Activated naive CD4-positive, alpha-beta T cell treated with anti-CD3 and anti-CD28 coated beads, Interleukin-2, amount 10 ng/mL, durations not matched to agents 7 days and 5 days (primary cell): ENCODE measurements at regions not wholly inside any gene's neighbourhood (a gene's known extent, or its start where the extent isn't known, plus 50 kb on each side); places are given as distances from the start of the nearest gene placed in this dataset.
A peak's percentile ranks its signal among the peaks of the same experiment; 100 is the strongest.
"Not testable (repeated sequence)": the region's sequence is repeated elsewhere in the genome, so short reads cannot be mapped to it uniquely, and the experiment has no call there.

Experiments
- CTCF ChIA-PET: fragments of 350-600 bp; sonication (Branson Sonifier 250); formaldehyde crosslinking; loops from one replicate; lab custom pipeline; 2021; ENCODE audit warnings: antibody characterized with exemption; lab: Charles Lee
- DNase-seq: peaks from one replicate; pipeline ENCODE4 v3.0.0-alpha.2; 2020
- H3K27ac Mint-ChIP-seq: one replicate; pipeline ENCODE4 v1.8.0; 2021; ENCODE audit warnings: mild to moderate bottlenecking, moderate library complexity, mixed read lengths
- H3K27me3 Mint-ChIP-seq: one replicate; pipeline ENCODE4 v1.8.0; 2021; ENCODE audit warnings: mild to moderate bottlenecking, mixed read lengths
- H3K36me3 Mint-ChIP-seq: one replicate; pipeline ENCODE4 v1.8.0; 2021; ENCODE audit warnings: mixed read lengths
- H3K4me1 Mint-ChIP-seq: one replicate; pipeline ENCODE4 v1.8.0; 2021; ENCODE audit warnings: mixed read lengths
- H3K4me3 Mint-ChIP-seq: one replicate; pipeline ENCODE4 v1.8.0; 2021; ENCODE audit warnings: mild to moderate bottlenecking, moderate library complexity, mixed read lengths
- H3K9me3 Mint-ChIP-seq: one replicate; pipeline ENCODE4 v1.8.0; 2021; ENCODE audit warnings: mixed read lengths

DNA sequence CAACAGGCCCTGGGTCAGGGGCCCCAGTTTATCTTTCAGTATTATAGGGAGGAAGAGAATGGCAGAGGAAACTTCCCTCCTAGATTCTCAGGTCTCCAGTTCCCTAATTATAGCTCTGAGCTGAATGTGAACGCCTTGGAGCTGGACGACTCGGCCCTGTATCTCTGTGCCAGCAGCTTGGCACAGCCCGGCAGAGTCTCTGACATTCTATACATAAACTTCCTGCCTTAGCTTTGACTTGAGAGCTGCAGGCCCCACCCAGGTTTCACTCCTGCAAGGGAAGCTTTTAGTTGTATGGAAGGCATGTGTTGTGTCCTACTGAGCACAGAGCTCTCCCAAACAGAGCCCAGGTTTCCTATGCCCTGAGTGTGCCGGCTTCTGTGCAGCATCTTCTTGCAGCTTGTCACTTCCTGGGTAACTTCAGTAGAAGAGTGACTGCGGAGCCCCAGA lies 205.6 kb upstream of the PRSS58 start:
- Mint-ChIP-seq H3K4me3 (peak overlapping the region; percentile 76), H3K27ac (peak overlapping the region; percentile 92), H3K9me3 (no peaks in the 10 kb centered on the region), H3K4me1 (peaks cover 66% of the 10 kb centered on the region), H3K27me3 (peaks cover 6% of the 10 kb centered on the region), H3K36me3 (no peaks in the 10 kb centered on the region)
- CTCF ChIA-PET = interaction anchor here (0.7 to 24.1 kb wide), 14 partner anchors 17 to 752 kb away, joined by 3 to 523 read pairs (median 4); no protein-coding TSS in a partner anchor
- DNase-seq = peak; percentile 55

DNA sequence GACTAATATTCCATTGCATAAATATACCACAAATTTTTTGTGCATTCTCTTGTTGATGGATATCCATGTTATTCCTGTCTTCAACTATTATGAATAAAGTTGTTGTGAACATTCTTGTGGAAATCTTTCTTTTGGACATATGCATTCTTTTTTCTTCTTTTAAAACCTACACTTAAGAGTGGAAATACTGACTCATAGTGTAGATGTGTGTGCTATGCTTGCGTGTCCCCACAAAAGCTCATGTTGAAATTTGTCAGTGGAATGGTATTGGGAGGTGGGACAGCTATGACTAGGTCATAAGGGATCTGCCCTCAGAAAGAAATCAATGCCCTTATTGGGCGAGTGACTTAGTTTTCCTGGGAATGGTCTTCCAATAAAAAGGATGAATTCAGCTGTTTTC lies 203.6 kb upstream of the PRSS58 start:
- CTCF ChIA-PET = interaction anchor here (0.8 to 24.1 kb wide), 11 partner anchors 9 to 165 kb away, joined by 3 to 523 read pairs (median 3); no protein-coding TSS in a partner anchor
- H3K4me3 Mint-ChIP-seq = no peak overlapping the region
- DNase-seq = no peak
- H3K27ac Mint-ChIP-seq = peak overlapping the region; percentile 20
- H3K9me3 Mint-ChIP-seq = no peaks in the 10 kb centered on the region
- H3K36me3 Mint-ChIP-seq = no peaks in the 10 kb centered on the region
- H3K4me1 Mint-ChIP-seq = peaks cover 64% of the 10 kb centered on the region
- peaks cover 6% of the 10 kb centered on the region for H3K27me3 Mint-ChIP-seq

DNA sequence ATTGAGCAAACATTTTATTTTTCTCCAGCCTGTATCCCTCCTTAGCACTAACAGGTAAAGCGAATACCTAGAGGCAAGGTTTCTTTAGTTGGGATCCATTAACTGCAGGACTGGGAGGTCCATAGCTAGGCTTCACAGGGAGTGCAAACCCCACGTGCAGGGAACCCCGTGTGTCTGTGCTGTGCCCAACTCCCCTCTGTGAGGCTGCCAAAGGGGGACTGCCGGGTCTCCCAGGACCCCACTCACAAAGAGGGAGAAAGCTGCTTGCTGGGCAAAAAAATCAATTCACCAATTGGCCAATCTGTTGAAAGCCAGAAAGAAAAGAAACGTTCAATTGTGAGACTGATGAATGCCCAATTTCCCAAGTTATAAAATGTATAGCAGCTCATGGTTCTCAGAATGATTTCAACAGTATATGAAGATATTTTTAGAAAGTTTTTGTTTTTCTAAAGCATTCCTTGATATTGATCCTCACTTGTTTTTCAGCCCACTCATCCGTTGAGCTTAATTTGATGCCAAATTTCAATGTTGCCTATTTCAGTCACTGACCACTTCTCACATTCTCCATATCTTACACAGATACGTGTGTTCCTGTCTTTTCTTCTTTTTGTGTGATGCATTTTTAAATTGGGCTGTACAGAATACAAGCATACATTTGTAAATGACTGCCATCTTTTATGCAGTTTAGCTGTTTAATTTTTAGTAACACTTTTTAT lies 202.7 kb upstream of the PRSS58 start:
- peaks cover 64% of the 10 kb centered on the region for H3K4me1 Mint-ChIP-seq

DNA sequence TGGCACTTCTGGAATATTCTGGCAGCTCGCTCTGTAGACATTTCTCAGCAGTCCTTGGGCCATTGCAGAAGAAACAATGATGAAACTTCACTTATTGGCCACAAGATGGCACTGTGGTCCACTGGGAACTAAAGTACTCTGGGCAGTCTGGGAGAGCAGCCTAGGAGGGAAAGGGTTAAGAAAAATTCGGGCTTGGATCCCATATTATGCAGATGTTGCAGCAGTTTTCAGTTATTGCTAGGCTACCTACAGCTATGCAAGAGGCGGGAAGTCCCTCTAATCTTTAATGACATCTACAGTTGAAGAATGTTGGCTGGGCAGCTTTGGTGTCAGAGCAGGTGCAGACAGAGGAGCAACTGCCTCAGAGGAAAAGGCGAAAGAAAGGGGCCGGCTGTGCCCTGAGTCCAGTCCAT lies 201.7 kb upstream of the PRSS58 start:
- CTCF ChIA-PET = interaction anchor here (0.8 to 24.1 kb wide), 24 partner anchors 10 to 543 kb away, joined by 3 to 523 read pairs (median 4); no protein-coding TSS in a partner anchor
- Mint-ChIP-seq H3K27ac (no peak overlapping the region), H3K9me3 (no peaks in the 10 kb centered on the region), H3K4me1 (peaks cover 66% of the 10 kb centered on the region), H3K4me3 (no peak overlapping the region), H3K36me3 (no peaks in the 10 kb centered on the region), H3K27me3 (peaks cover 9% of the 10 kb centered on the region)
- peak; percentile 52 for DNase-seq

More for the DNA sequence above, 202.7 kb upstream of the PRSS58 start:
- no peak for DNase-seq
- no peak overlapping the region for H3K4me3 Mint-ChIP-seq
- peak overlapping the region; percentile 12 for H3K27ac Mint-ChIP-seq
- CTCF ChIA-PET = interaction anchor here (0.9 to 24.1 kb wide), 16 partner anchors 9 to 349 kb away, joined by 3 to 523 read pairs (median 5); no protein-coding TSS in a partner anchor
- peaks cover 9% of the 10 kb centered on the region for H3K27me3 Mint-ChIP-seq
- no peaks in the 10 kb centered on the region for H3K36me3 Mint-ChIP-seq
- no peaks in the 10 kb centered on the region for H3K9me3 Mint-ChIP-seq

DNA sequence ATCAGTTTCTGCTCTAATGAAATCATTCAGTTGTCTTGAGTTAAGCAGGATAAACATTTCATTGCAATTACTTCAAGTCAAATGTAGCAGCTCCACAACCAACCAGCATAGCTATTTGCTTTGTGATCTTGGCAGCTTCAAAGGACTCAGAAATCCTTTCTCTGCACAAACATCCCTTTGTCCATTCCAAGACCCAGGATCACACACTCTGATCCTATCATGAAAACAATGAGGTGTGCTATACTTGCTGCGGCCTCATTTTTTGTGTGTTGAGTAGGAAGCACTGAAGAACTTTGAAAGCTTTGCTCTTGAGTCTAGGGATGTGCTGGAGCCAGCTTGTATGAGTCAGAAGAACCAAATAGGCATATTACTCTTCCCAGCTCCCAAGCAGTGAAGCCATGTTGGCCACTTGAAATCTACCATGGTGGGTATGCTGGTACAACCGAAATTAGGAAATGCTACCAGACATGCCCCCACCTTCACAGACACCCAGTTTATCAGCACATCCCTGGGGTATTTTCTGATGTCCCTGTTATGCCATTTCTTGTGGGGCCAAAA lies 199.4 kb upstream of the PRSS58 start:
- DNase-seq = no peak
- Mint-ChIP-seq H3K27ac (no peak overlapping the region), H3K27me3 (peaks cover 14% of the 10 kb centered on the region), H3K4me3 (no peak overlapping the region), H3K9me3 (no peaks in the 10 kb centered on the region), H3K4me1 (peaks cover 51% of the 10 kb centered on the region), H3K36me3 (no peaks in the 10 kb centered on the region)
- CTCF ChIA-PET = interaction anchor here (0.8 to 24.1 kb wide), 5 partner anchors 12 to 133 kb away, joined by 3 to 523 read pairs (median 4); no protein-coding TSS in a partner anchor

GRCh38 chr7:142455392-142455791 lies 197.5 kb upstream of the PRSS58 start:
- CTCF ChIA-PET = interaction anchor here (1.0 to 24.1 kb wide), 3 partner anchors 11 to 25 kb away, joined by 3 to 523 read pairs (median 14); no protein-coding TSS in a partner anchor
- peaks cover 28% of the 10 kb centered on the region for H3K27me3 Mint-ChIP-seq
- no peaks in the 10 kb centered on the region for H3K9me3 Mint-ChIP-seq
- no peak for DNase-seq
- peaks cover 49% of the 10 kb centered on the region for H3K4me1 Mint-ChIP-seq
- H3K36me3 Mint-ChIP-seq = no peaks in the 10 kb centered on the region
- H3K4me3 Mint-ChIP-seq = peak overlapping the region; percentile 56
- peak overlapping the region; percentile 58 for H3K27ac Mint-ChIP-seq

DNA sequence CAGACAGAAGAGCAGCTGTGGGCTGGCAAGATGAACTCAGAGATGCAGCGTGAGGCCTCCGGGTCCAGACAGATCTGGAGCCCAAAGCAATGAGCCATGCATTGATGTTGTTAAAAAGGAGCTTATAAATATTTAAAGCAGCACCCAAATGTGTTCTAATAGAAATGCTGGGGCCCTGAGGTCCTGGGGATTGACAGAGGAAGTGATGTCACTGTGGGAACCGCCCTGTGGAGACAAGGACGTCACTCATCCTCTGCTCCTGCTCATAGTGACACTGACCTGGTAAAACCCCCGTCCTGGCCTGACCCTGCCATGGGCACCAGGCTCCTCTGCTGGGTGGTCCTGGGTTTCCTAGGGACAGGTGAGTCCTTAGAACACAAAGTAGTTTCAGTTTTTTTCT lies 197.0 kb upstream of the PRSS58 start:
- Mint-ChIP-seq H3K9me3 (no peaks in the 10 kb centered on the region), H3K27me3 (peaks cover 27% of the 10 kb centered on the region), H3K27ac (peak overlapping the region; percentile 58), H3K4me1 (peaks cover 46% of the 10 kb centered on the region), H3K4me3 (peak overlapping the region; percentile 56), H3K36me3 (no peaks in the 10 kb centered on the region)
- CTCF ChIA-PET = interaction anchor here (1.0 to 24.1 kb wide), 5 partner anchors 10 to 42 kb away, joined by 3 to 523 read pairs (median 5); no protein-coding TSS in a partner anchor
- DNase-seq = peak; percentile 59

- DNase-seq = no peak
- Mint-ChIP-seq H3K4me3 (no peak overlapping the region), H3K4me1 (peaks cover 31% of the 10 kb centered on the region), H3K27me3 (peaks cover 26% of the 10 kb centered on the region), H3K27ac (no peak overlapping the region), H3K9me3 (no peaks in the 10 kb centered on the region), H3K36me3 (no peaks in the 10 kb centered on the region)
- CTCF ChIA-PET = interaction anchor here (1.3 to 24.1 kb wide), 3 partner anchors 9 to 42 kb away, joined by 3 to 523 read pairs (median 3); no protein-coding TSS in a partner anchor
These were observed 194.9 kb upstream of the PRSS58 start for GRCh38 chr7:142452791-142453190.

DNA sequence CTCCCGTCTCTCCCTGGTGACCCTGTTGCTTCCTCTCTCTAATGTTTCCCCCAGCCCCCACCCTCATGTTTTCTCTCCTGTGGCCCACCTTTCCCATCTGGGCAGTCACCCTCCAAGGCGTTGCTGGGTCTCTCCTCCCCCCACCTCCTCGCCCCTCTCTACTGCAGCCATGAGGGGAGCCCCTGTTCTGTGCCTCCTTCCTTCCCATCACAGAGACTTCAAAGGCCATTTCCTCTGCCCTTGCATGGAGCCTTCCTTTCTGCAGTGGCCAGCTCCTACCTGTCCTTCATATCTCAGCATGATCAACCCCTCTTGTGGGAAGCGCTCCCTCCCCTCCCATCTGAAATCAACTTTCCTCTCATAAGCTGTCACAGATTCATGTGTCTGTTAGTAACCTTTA lies 194.0 kb upstream of the PRSS58 start:
- H3K4me1 Mint-ChIP-seq = peaks cover 31% of the 10 kb centered on the region
- CTCF ChIA-PET = interaction anchor here (1.0 to 24.1 kb wide), 4 partner anchors 9 to 41 kb away, joined by 3 to 523 read pairs (median 3); no protein-coding TSS in a partner anchor
- H3K4me3 Mint-ChIP-seq = no peak overlapping the region
- peaks cover 26% of the 10 kb centered on the region for H3K27me3 Mint-ChIP-seq
- H3K9me3 Mint-ChIP-seq = no peaks in the 10 kb centered on the region
- no peak for DNase-seq
- no peak overlapping the region for H3K27ac Mint-ChIP-seq
- H3K36me3 Mint-ChIP-seq = no peaks in the 10 kb centered on the region

DNA sequence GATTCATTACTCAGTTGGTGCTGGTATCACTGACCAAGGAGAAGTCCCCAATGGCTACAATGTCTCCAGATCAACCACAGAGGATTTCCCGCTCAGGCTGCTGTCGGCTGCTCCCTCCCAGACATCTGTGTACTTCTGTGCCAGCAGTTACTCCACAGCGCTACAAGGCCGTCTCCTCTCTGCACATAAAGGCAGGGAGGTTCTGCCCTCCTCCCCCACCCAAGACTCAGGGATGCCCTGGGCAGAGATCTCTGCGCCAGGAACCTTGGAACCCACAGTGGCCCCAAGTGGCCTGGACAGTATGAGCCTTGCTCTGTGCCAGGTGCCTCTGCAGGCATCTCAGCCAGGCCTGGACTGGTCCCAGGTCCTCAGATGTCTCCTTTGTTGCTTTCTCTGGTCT lies 193.4 kb upstream of the PRSS58 start:
- peaks cover 31% of the 10 kb centered on the region for H3K4me1 Mint-ChIP-seq
- peak overlapping the region; percentile 35 for H3K4me3 Mint-ChIP-seq
- CTCF ChIA-PET = interaction anchor here (1.0 to 24.1 kb wide), 3 partner anchors 10 to 40 kb away, joined by 3 to 523 read pairs (median 3); no protein-coding TSS in a partner anchor
- no peaks in the 10 kb centered on the region for H3K36me3 Mint-ChIP-seq
- H3K27me3 Mint-ChIP-seq = peaks cover 26% of the 10 kb centered on the region
- H3K9me3 Mint-ChIP-seq = no peaks in the 10 kb centered on the region
- H3K27ac Mint-ChIP-seq = no peak overlapping the region
- DNase-seq = no peak

- Mint-ChIP-seq H3K4me1 (peaks cover 28% of the 10 kb centered on the region), H3K4me3 (peak overlapping the region; percentile 35), H3K9me3 (no peaks in the 10 kb centered on the region), H3K27ac (no peak overlapping the region), H3K27me3 (peaks cover 25% of the 10 kb centered on the region), H3K36me3 (no peaks in the 10 kb centered on the region)
- CTCF ChIA-PET = no interaction called here
- DNase-seq = no peak
These were observed 192.8 kb upstream of the PRSS58 start for GRCh38 chr7:142450695-142451094.

- Mint-ChIP-seq H3K27me3 (peaks cover 23% of the 10 kb centered on the region), H3K4me1 (peaks cover 24% of the 10 kb centered on the region), H3K9me3 (no peaks in the 10 kb centered on the region), H3K27ac (peak overlapping the region; percentile 85), H3K4me3 (peak overlapping the region; percentile 49), H3K36me3 (no peaks in the 10 kb centered on the region)
- DNase-seq = no peak
- CTCF ChIA-PET = interaction anchor here (1.2 kb wide), 1 partner anchor 9 kb away, joined by 3 read pairs; no protein-coding TSS in a partner anchor
These were observed 192.3 kb upstream of the PRSS58 start for GRCh38 chr7:142450206-142450605.

- H3K27ac Mint-ChIP-seq, H3K9me3 Mint-ChIP-seq, H3K4me3 Mint-ChIP-seq, H3K36me3 Mint-ChIP-seq, DNase-seq: not testable (repeated sequence)
- Mint-ChIP-seq H3K27me3 (peaks cover 23% of the 10 kb centered on the region), H3K4me1 (peaks cover 17% of the 10 kb centered on the region)
- CTCF ChIA-PET = interaction anchor here (1.0 to 1.2 kb wide), 2 partner anchors 10 to 38 kb away, joined by 3 read pairs; no protein-coding TSS in a partner anchor
These were observed 191.0 kb upstream of the PRSS58 start for GRCh38 chr7:142448857-142449256.

GRCh38 chr7:142447762-142448161 lies 189.9 kb upstream of the PRSS58 start:
- CTCF ChIA-PET = interaction anchor here (7.3 kb wide), 1 partner anchor 12 kb away, joined by 40 read pairs; no protein-coding TSS in a partner anchor
- no peaks in the 10 kb centered on the region for H3K9me3 Mint-ChIP-seq
- H3K36me3 Mint-ChIP-seq = no peaks in the 10 kb centered on the region
- peaks cover 25% of the 10 kb centered on the region for H3K4me1 Mint-ChIP-seq
- no peak overlapping the region for H3K4me3 Mint-ChIP-seq
- no peak for DNase-seq
- peaks cover 22% of the 10 kb centered on the region for H3K27me3 Mint-ChIP-seq
- H3K27ac Mint-ChIP-seq = no peak overlapping the region
